HFF-Myc (cell line): ENCODE measurements at regions not wholly inside any gene's neighbourhood (a gene's known extent, or its start where the extent isn't known, plus 50 kb on each side); places are given as distances from the start of the nearest gene placed in this dataset.

Experiments
- DNase-seq: peaks from one replicate; pipeline ENCODE4 v3.0.0-alpha.2; 2011; ENCODE audit warnings: low read depth; ENCODE audit errors: extremely low read depth
- H3K4me3 ChIP-seq: replicated peaks from 2 replicates; pipeline ENCODE4 v1.5.1; 2011; ENCODE audit warnings: low read depth, mild to moderate bottlenecking, control low read depth, low read length
- TF ChIP-seq, protein P1 (sequence below): IDR thresholded peaks from 2 replicates; pipeline ENCODE4 v1.5.1; 2012; ENCODE audit warnings: mild to moderate bottlenecking, low read depth, low read length, control low read depth; ENCODE audit errors: missing control alignments

- TF ChIP-seq, protein P1, sequence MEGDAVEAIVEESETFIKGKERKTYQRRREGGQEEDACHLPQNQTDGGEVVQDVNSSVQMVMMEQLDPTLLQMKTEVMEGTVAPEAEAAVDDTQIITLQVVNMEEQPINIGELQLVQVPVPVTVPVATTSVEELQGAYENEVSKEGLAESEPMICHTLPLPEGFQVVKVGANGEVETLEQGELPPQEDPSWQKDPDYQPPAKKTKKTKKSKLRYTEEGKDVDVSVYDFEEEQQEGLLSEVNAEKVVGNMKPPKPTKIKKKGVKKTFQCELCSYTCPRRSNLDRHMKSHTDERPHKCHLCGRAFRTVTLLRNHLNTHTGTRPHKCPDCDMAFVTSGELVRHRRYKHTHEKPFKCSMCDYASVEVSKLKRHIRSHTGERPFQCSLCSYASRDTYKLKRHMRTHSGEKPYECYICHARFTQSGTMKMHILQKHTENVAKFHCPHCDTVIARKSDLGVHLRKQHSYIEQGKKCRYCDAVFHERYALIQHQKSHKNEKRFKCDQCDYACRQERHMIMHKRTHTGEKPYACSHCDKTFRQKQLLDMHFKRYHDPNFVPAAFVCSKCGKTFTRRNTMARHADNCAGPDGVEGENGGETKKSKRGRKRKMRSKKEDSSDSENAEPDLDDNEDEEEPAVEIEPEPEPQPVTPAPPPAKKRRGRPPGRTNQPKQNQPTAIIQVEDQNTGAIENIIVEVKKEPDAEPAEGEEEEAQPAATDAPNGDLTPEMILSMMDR: no peak
- DNase-seq: no peak
- H3K4me3 ChIP-seq: no peak overlapping the region
These were observed 78.9 kb downstream of the FAM217A start for GRCh38 chr6:3999800-4000661.

DNA sequence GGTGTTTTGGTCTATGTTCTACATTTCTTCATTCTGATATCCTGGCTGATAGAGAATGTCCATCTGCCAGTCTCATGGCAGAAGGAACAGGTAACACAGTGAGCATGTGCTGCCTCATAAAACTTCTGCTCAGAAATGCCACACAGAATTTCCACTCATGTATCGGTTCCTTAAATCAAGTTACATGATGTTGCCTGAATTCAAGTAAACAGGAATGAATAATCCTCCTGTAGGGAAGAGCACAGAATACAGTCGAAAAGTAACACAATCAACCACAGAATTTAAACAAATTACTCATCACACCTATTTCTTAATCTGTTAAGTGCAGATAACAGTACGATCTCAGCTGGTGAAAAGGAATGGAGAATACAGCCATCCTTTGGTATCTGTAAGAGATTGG lies 74.7 kb downstream of the FAM217A start:
- DNase-seq: no peak
- H3K4me3 ChIP-seq: no peak overlapping the region
- TF ChIP-seq, protein P1: no peak

DNA sequence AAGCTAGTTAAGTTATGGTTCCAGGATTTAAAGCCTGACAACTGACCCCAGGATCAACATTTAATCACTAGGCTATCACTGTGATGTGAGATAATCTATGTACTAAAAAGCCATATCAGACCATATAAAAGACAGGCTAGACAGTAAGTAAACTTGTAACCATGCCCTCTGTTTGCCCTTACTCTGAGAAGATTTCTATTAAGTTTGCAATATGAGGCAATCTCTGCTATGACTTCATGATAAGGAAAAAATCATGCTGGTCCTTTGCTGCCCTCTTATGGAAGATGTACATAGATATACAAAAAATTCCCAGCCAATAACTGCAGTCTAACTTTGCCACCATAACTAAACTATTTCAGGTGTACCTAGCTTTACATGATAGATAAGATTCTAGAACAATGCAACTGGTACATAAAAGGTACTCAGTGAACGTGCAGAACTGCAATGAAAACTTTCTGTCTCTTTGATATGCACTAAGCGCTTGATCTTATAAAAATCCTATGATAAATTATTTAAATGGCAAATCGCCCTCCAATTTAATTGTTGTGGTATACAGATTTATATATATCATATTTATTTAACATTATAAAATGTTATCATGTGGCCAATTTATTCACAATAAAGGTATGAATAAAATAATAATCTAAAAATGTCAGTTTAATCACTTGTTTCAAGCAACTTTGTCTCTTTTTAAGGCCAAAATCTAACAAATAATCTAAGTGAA lies 70.5 kb downstream of the FAM217A start:
- DNase-seq: no peak
- H3K4me3 ChIP-seq: no peak overlapping the region
- TF ChIP-seq, protein P1: no peak

DNA sequence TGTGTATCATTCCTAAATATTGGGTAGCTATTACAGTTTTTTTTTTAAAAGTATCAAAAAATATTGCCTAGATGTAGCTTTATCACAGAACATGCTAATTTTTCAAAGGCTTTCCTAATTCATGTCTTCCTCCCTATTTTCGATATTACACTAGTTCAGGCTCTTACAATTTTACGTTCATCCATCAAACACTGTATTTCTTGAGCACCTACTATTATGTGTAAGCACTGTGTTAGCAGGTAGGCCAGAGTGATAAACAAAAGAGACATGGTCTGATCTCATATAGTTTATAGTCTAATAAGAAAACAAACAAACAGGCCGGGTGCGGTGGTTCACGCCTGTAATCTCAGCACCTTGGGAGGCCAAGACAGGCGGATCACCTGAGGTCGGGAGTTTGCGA lies 69.5 kb downstream of the FAM217A start:
- no peak for DNase-seq
- no peak overlapping the region for H3K4me3 ChIP-seq
- TF ChIP-seq, protein P1: no peak

DNA sequence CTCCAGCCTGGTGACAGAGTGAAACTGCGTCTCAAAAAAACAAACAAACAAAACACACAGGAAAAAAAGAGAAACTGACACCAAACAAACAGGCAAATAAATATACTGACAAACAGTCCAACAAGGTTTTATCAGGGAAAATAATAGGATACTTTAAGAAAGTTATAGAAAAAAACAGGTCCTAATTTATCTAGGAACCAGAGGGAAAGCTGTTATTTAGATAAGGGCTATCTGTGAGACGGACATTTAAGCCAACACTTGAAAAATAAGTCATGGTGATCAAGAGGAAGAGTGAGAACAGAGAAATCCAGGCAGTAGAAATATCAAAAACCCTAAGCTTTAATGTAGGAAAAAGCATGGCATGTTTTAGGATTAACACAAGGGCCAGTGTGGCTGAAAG lies 68.9 kb downstream of the FAM217A start:
- TF ChIP-seq, protein P1: no peak
- H3K4me3 ChIP-seq: no peak overlapping the region
- DNase-seq: no peak

DNA sequence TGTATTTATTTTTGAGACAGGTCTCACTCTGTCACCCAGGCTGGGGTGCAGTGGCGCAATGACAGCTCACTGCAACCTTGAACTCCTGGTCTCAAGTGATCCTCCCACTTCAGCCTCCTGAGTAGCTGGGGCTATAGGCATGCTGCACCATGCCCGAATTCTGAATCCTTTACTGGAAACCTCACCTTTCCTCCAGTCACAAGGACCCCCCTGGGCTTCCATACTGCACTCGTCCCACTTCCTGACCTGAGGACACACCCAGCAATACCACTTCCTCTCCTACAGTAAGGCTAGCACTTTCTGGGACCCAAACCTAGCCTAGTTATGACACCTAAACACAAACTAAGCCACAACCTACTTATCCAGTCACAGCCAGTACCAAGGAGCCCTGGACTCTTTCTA lies 68.2 kb downstream of the FAM217A start:
- DNase-seq: no peak
- H3K4me3 ChIP-seq: no peak overlapping the region
- TF ChIP-seq, protein P1: no peak
